Thyroid gland (tissue), 4 donors: ENCODE measurements at regions not wholly inside any gene's neighbourhood (a gene's known extent, or its start where the extent isn't known, plus 50 kb on each side); places are given as distances from the start of the nearest gene placed in this dataset.

Source experiments
- CTCF ChIP-seq, 6 experiments: fragments of 200-600 bp in 3 of 6; fragments of 450-650 bp in 3 of 6; sonication (generic) in 3 of 6; IDR thresholded peaks; one replicate each; pipeline ENCODE4 v1.5.1; 2016 to 2019; ENCODE audit warnings: antibody characterized with exemption in 6 of 6, mild to moderate bottlenecking in 2 of 6, inconsistent platforms in 1 of 6, moderate library complexity in 1 of 6
- POLR2A ChIP-seq, 2 donors: fragments of 450-650 bp; IDR thresholded peaks; one replicate each; pipeline ENCODE4 v1.6.1; 2017; ENCODE audit warnings: antibody characterized with exemption in 2 of 2, mild to moderate bottlenecking in 2 of 2, moderate library complexity in 1 of 2

GRCh38 chr3:72289692-72290071 lies 504.7 kb upstream of the PROK2 start:
- TF ChIP-seq CTCF (IDR thresholded peaks at IDR 0.05) = no peak
- TF ChIP-seq POLR2A (IDR thresholded peaks at IDR 0.05) = no peak
